Parathyroid adenoma (tissue), 2 donors: ENCODE measurements at regions not wholly inside any gene's neighbourhood (a gene's known extent, or its start where the extent isn't known, plus 50 kb on each side); places are given as distances from the start of the nearest gene placed in this dataset.
"Not testable (repeated sequence)": the region's sequence is repeated elsewhere in the genome, so short reads cannot be mapped to it uniquely, and the experiment has no call there.

Source experiments
- H2AFZ ChIP-seq: fragments of 300-600 bp; sonication (generic); one replicate; pipeline ENCODE4 v1.7.0; 2017; ENCODE audit warnings: antibody characterized with exemption, mild to moderate bottlenecking
- H3K27ac ChIP-seq: fragments of 300-600 bp; sonication (generic); one replicate; pipeline ENCODE4 v1.7.0; 2017
- H3K27me3 ChIP-seq: fragments of 300-600 bp; sonication (generic); one replicate; pipeline ENCODE4 v1.7.0; 2017; ENCODE audit warnings: low read length; ENCODE audit not compliant: control insufficient read depth, insufficient read depth
- H3K36me3 ChIP-seq: fragments of 300-600 bp; sonication (generic); one replicate; pipeline ENCODE4 v1.7.0; 2017; ENCODE audit warnings: low read length; ENCODE audit not compliant: control insufficient read depth, insufficient read depth
- H3K4me1 ChIP-seq: fragments of 300-600 bp; sonication (generic); one replicate; pipeline ENCODE4 v1.7.0; 2017; ENCODE audit warnings: control low read depth
- H3K4me2 ChIP-seq: fragments of 300-600 bp; sonication (generic); one replicate; pipeline ENCODE4 v1.7.0; 2017; ENCODE audit warnings: low read length
- H3K4me3 ChIP-seq: fragments of 300-600 bp; sonication (generic); one replicate; pipeline ENCODE4 v1.7.0; 2017; ENCODE audit warnings: low read depth, low read length
- H3K79me2 ChIP-seq: fragments of 300-600 bp; sonication (generic); one replicate; pipeline ENCODE4 v1.7.0; 2017; ENCODE audit warnings: control low read depth
- H3K9ac ChIP-seq: fragments of 300-600 bp; sonication (generic); one replicate; pipeline ENCODE4 v1.7.0; 2017; ENCODE audit warnings: mild to moderate bottlenecking
- H3K9me3 ChIP-seq: fragments of 300-600 bp; sonication (generic); one replicate; pipeline ENCODE4 v1.7.0; 2017; ENCODE audit warnings: low read length; ENCODE audit not compliant: control insufficient read depth
- TF ChIP-seq, protein P1 (sequence below): fragments of 300-600 bp; sonication (generic); IDR thresholded peaks from one replicate; pipeline ENCODE4 v1.7.0; 2017; ENCODE audit warnings: antibody characterized with exemption, mild to moderate bottlenecking
- donor health status: primary hyperparathyroidism.

DNA sequence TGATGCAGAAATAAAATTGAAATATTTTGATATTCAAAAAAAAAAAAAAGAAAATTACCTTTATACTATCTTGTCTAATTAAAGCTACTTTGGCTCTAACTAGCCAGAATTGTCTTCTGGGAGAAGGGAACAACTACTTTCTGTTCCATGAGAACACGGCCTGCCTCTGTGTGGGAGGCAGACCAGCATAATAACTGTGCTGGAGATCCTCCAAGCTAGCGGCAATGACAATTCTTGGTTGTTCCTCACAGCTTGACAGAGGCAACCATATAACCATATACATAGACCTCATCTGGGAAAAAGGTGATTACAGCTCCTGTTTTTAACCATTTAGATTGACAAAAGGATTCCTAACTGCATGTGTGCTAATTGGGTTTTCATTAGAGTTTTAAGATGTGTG, 95.7 kb downstream of the RBMX2 start:
- Histone ChIP-seq H3K9me3 (no peaks in the 10 kb centered on the region), H3K4me3 (no peak overlapping the region), H2AFZ (no peak overlapping the region), H3K9ac (no peak overlapping the region), H3K4me1 (no peaks in the 10 kb centered on the region), H3K27me3 (no peaks in the 10 kb centered on the region), H3K4me2 (no peak overlapping the region), H3K36me3 (no peaks in the 10 kb centered on the region), H3K27ac (no peak overlapping the region), H3K79me2 (no peaks in the 10 kb centered on the region)
- TF ChIP-seq, protein P1, sequence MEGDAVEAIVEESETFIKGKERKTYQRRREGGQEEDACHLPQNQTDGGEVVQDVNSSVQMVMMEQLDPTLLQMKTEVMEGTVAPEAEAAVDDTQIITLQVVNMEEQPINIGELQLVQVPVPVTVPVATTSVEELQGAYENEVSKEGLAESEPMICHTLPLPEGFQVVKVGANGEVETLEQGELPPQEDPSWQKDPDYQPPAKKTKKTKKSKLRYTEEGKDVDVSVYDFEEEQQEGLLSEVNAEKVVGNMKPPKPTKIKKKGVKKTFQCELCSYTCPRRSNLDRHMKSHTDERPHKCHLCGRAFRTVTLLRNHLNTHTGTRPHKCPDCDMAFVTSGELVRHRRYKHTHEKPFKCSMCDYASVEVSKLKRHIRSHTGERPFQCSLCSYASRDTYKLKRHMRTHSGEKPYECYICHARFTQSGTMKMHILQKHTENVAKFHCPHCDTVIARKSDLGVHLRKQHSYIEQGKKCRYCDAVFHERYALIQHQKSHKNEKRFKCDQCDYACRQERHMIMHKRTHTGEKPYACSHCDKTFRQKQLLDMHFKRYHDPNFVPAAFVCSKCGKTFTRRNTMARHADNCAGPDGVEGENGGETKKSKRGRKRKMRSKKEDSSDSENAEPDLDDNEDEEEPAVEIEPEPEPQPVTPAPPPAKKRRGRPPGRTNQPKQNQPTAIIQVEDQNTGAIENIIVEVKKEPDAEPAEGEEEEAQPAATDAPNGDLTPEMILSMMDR: no peak

DNA sequence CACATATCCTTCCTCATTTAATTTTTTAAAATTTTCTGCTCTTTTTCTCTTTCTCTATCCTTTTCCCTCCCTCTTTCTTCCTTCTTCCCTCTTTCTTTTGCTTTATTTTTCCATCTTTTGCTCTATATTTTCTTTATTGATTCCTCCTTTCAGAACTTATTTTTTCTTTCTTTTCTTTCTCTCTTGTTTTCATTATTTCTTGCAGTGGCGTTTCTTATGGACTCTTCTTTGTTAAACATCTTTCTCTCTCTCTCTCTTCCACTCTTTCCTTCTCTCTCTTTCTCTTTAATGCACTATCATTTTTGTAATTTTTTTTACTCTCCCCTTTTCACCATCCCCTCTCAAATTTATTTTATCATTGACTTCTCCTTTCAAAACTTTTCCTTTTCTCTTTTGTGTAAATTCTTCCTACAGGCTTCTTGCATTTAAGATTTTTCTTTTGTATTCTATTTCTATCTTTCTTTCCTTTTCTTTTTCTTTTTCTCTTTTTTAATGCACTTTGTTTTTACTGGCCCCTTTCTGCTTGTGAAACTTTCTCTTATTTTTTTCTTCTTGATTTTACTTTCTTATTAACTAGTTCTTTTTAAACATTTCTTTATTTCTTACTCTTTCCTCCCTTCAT, 97.0 kb downstream of the RBMX2 start:
- Histone ChIP-seq H3K27ac (no peak overlapping the region), H3K27me3 (no peaks in the 10 kb centered on the region), H3K79me2 (no peaks in the 10 kb centered on the region), H3K9me3 (no peaks in the 10 kb centered on the region), H3K4me2 (no peak overlapping the region), H3K9ac (no peak overlapping the region), H3K4me1 (no peaks in the 10 kb centered on the region), H2AFZ (no peak overlapping the region), H3K36me3 (no peaks in the 10 kb centered on the region), H3K4me3 (no peak overlapping the region)
- TF ChIP-seq, protein P1: no peak

DNA sequence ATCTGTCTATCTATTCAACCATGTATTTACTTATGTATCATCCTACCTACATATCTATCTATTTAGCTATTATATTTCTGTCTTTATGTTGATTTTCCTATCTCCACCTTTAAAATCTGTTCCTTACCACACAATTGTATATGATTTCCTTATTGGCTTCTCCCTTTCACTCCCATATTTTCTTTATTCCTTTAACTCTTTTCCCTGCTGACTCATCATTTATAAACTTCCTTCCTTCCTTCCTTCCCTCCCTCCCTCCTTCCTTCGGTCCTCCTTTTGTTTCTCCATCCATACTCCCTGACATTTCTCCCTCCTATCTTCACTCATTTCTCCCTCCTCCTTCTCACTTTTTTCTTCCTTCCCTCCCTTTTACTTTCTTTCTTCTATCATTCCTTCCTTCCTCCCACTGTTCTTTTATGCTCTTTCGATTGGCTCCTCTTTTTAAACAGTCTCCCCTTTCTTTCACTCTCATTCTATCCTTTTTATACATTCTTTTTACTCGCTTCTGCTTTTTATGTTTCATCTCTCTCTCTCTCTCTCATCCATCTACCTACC, 100.3 kb downstream of the RBMX2 start:
- Histone ChIP-seq H3K27ac (no peak overlapping the region), H3K4me1 (no peaks in the 10 kb centered on the region), H2AFZ (no peak overlapping the region), H3K4me3 (no peak overlapping the region), H3K79me2 (no peaks in the 10 kb centered on the region), H3K4me2 (no peak overlapping the region), H3K27me3 (no peaks in the 10 kb centered on the region), H3K9ac (no peak overlapping the region), H3K36me3 (no peaks in the 10 kb centered on the region), H3K9me3 (no peaks in the 10 kb centered on the region)
- TF ChIP-seq, protein P1: no peak

DNA sequence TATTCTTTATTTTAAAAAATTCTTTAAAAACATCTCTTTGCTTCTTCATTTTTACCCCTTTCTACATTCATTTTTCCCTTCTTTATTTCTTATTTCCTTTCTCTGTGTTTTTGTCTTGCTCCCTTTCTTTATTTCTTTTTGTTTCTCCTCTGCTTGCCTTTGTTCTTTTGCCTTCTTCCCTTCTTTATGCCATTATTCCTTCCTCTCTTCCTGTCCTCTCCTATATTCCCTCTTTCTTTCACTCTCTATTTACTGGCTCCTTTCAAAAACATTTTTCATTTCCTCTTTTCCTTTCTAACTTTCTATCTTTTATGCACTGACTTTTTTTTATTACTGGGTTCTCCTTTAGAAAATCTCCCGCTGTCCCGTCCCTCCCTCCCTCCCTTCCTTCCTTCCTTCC, 102.2 kb downstream of the RBMX2 start:
- Histone ChIP-seq H3K79me2 (no peaks in the 10 kb centered on the region), H3K27ac (no peak overlapping the region), H3K27me3 (no peaks in the 10 kb centered on the region), H3K9ac (no peak overlapping the region), H3K4me2 (no peak overlapping the region), H2AFZ (no peak overlapping the region), H3K4me1 (no peaks in the 10 kb centered on the region), H3K9me3 (no peaks in the 10 kb centered on the region), H3K36me3 (no peaks in the 10 kb centered on the region), H3K4me3 (no peak overlapping the region)
- TF ChIP-seq, protein P1: no peak

DNA sequence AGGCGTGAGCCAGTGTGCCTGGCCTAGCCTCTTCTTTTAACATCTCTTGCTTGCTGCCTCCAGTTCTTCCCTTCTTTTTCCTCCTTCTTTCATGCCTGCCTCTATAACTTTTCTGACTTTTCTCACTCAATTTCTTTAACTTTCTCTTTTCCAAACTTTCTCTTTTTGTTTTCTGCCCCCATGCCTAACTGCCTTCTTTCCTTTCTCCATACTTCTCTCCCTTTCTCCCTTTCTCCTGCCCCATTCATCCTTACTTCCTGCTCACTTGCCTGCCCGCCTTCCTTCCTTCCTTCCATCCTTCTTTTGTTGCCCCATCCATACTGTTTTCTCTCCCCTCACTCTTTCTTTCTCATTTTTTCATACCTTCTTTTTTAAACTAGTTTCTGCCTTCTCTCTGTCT, 105.2 kb downstream of the RBMX2 start:
- H2AFZ ChIP-seq: no peak overlapping the region
- no peaks in the 10 kb centered on the region for H3K27me3 ChIP-seq
- H3K36me3 ChIP-seq: no peaks in the 10 kb centered on the region
- TF ChIP-seq, protein P1: no peak
- H3K9ac ChIP-seq: no peak overlapping the region
- no peaks in the 10 kb centered on the region for H3K79me2 ChIP-seq
- no peak overlapping the region for H3K4me3 ChIP-seq
- no peaks in the 10 kb centered on the region for H3K9me3 ChIP-seq
- H3K4me1 ChIP-seq: no peaks in the 10 kb centered on the region
- no peak overlapping the region for H3K4me2 ChIP-seq
- H3K27ac ChIP-seq: no peak overlapping the region

DNA sequence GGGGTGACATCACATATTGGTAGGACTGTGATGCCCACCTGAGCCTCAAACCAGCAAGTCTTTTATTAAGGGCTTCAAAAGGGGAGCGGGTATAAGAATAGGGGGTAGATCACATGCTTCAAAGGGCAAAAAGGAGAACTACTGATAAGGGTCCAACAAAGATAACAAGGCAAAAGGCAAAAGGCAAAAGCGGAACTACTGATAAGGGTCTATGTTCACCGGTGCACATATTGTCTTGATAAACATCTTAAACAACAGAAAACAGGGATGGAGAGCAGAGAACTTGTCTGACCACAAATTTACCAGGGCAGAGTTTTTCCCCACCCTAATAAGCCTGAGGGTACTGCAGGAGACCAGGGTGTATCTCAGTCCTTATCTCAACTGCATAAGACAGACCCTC, 110.7 kb downstream of the RBMX2 start:
- not testable (repeated sequence) for H3K9ac ChIP-seq, H3K4me1 ChIP-seq, H3K36me3 ChIP-seq, H2AFZ ChIP-seq, H3K4me2 ChIP-seq, H3K9me3 ChIP-seq, H3K79me2 ChIP-seq, H3K27ac ChIP-seq, H3K4me3 ChIP-seq, H3K27me3 ChIP-seq
